GM23338 (cell line): ENCODE measurements at regions not wholly inside any gene's neighbourhood (a gene's known extent, or its start where the extent isn't known, plus 50 kb on each side); places are given as distances from the start of the nearest gene placed in this dataset.

Experiments used
- CREB1 ChIP-seq: fragments of 250-450 bp; sonication (Bioruptor Pico); IDR thresholded peaks from 2 replicates; pipeline ENCODE4 v1.5.0; 2020; ENCODE audit warnings: low read depth, mild to moderate bottlenecking, moderate library complexity
- CTCF ChIP-seq, 2 experiments: fragments of 200-600 bp in 1 of 2; sonication (generic) in 1 of 2; conservative IDR thresholded peaks; 2 replicates each; pipeline versions ENCODE4 v1.5.1 to v1.6.1; 2016 to 2017; ENCODE audit warnings: antibody characterized with exemption in 2 of 2, low read depth in 2 of 2, mild to moderate bottlenecking in 2 of 2, moderate library complexity in 1 of 2
- ETS1 ChIP-seq: IDR thresholded peaks from 2 replicates; pipeline ENCODE4 v1.6.1; 2016; ENCODE audit warnings: antibody characterized with exemption
- EZH2 ChIP-seq: fragments of 200-600 bp; sonication (generic); IDR thresholded peaks from one replicate; pipeline ENCODE4 v1.8.0; 2017; ENCODE audit warnings: antibody characterized with exemption, mild to moderate bottlenecking, low read depth; ENCODE audit not compliant: unreplicated experiment
- EZH2phosphoT487 ChIP-seq: fragments of 200-600 bp; sonication (generic); IDR thresholded peaks from one replicate; pipeline ENCODE4 v1.8.1; 2018; ENCODE audit warnings: antibody characterized with exemption; ENCODE audit not compliant: unreplicated experiment
- JUNB ChIP-seq: IDR thresholded peaks from one replicate; pipeline ENCODE4 v1.6.1; 2016; ENCODE audit warnings: antibody characterized with exemption; ENCODE audit not compliant: unreplicated experiment
- POLR2AphosphoS5 ChIP-seq: IDR thresholded peaks from 2 replicates; pipeline ENCODE4 v1.6.1; 2016; ENCODE audit warnings: antibody characterized with exemption, low read depth
- REST ChIP-seq: IDR thresholded peaks from one replicate; pipeline ENCODE4 v1.6.1; 2018; ENCODE audit warnings: antibody characterized with exemption; ENCODE audit not compliant: unreplicated experiment
- STAT1 ChIP-seq: IDR thresholded peaks from one replicate; pipeline ENCODE4 v1.6.1; 2016; ENCODE audit warnings: antibody characterized with exemption; ENCODE audit not compliant: unreplicated experiment
- ZNF114 ChIP-seq: fragments of 250-450 bp; sonication (Bioruptor Pico); IDR thresholded peaks from 2 replicates; pipeline ENCODE4 v1.5.0; 2020; ENCODE audit warnings: mild to moderate bottlenecking, moderate library complexity

- no peak for TF ChIP-seq POLR2AphosphoS5
- TF ChIP-seq CTCF (conservative IDR thresholded peaks at IDR 0.05; ENCODE audit: low read depth in 2 of 2): no peak
- no peak for TF ChIP-seq EZH2
- no peak for TF ChIP-seq STAT1
- TF ChIP-seq REST: no peak
- no peak for TF ChIP-seq ETS1
- TF ChIP-seq CREB1 (CRISPR knock-in tag): no peak
- no peak for TF ChIP-seq EZH2phosphoT487
- no peak for TF ChIP-seq ZNF114 (CRISPR knock-in tag)
- no peak for TF ChIP-seq JUNB
These were observed 221.9 kb downstream of the SNCA start for GRCh38 chr4:89615051-89615450.
